CMK (cell line): ENCODE measurements at regions not wholly inside any gene's neighbourhood (a gene's known extent, or its start where the extent isn't known, plus 50 kb on each side); places are given as distances from the start of the nearest gene placed in this dataset.

Experiments used
- DNase-seq: peaks from one replicate; pipeline ENCODE4 v3.0.0-alpha.2; 2010; ENCODE audit warnings: low read depth

DNA sequence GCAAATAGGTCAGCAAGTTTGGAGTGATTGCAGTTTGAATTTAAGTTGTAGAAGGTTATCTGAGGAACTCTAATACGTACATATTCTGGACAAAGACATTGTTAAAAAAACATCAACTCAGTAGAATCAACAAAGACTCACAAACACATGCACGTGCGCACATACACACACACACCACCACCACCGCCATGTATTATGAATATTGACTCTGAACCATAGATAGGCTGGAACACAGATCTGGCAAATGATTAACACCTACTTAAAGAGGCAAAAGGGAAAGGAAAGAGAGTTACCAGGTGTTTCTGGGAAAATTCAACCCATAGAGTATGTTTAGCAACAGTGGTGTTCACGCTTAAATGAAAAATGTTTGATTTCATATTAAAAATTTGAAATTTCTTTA, 334.2 kb upstream of the ALCAM start:
- DNase-seq, result no peak

DNA sequence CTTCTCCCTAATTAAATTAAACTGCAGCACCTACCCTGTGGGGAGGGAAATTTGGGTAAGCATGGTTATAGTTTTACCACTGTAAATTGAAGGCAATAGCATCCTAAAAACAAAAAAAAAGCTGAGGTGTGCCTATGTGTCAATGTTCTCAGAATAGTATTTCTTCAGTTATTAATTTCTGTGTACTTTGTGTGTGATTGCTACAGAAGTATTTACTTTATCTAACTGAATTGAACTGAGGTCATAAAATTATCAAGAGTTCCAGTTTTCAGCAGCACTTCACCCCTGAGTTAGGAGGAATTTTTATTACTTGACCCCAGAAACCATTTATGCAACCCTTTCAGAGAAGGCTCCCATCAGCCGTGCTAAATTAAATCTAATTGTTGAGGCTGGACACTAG, 333.6 kb upstream of the ALCAM start:
- no peak for DNase-seq

DNA sequence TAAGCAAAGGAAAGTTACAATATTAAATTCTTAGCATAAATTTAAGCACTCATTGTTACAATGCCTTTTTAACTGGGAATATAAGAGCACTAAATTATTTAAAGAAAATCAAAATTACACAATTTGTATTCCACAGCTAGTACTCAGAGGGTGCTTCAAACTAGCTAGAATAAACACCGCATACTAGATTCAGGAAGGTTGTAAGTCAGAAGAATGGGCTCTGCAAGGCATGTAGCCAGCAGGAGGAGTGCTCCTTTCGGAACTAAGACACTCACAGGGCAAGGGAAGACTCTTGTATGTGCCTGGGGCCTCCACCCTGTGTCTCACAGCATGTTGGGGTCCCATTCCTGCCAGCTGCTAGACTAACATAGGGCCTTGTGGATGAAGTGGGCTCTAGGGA, 327.7 kb upstream of the ALCAM start:
- no peak for DNase-seq

DNA sequence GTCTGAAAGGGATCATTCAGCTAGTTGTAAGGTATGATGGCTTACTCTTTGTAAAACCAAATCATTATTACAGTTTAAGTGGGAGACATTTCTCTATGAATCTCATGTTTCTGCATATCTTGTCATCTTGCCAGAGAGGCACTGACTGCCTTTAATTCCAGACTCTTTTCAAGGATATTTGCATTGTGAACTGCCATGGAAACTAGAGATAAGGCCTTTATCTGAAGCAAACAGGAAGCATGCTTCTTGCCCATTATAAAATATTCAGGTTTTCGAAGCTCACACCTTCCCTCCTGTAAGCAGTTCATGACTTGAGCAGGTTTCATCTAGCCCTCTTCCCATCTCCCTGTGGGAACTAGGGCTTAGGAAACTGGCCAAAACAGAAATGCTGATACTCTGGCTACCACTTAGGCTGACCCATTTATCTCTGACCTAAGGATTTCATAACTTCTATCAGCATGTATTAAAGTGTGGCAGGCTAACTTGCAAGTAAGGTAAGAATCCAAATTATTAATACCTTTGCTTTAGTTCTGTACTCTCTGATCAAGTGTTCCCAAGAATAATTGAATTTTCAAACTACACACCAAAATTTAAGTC, 326.6 kb upstream of the ALCAM start:
- no peak for DNase-seq

DNA sequence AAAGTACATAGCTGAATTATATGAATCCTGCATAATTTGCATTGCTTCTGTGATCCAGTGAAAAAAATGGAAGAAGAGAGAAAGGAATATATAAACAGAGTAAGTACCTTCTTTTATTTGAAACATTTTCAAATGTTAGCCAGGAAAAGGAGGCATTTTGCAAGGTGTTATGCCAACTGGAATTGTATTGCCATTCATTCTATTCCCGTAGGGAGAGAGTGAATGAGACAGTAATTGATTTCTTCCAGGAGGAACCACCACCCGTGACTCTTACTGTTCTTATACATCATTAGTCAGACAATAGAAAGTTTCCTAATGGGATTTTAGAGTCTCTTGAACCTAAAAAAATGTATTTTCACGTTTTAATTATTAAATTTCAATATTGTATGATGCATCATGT, 324.1 kb upstream of the ALCAM start:
- DNase-seq, result no peak

DNA sequence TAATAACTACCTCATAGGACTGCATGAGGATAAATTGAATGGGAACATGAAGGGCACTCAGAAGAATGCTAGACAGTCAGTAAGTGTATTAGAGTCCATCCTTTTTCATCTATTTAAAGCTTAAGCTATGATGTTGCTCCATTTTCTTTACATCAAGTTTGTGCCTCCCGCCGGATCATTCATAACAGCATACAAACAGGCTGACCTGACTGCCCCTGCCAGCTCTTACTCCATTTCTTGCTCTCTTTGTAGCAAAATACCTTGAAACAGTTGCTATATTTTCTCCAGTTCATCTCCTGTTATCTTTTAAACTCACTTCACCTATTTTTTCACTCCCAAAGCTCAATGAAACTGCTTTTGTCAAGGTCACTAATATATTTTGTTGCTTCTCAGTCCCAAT, 315.6 kb upstream of the ALCAM start:
- DNase-seq, result no peak

DNA sequence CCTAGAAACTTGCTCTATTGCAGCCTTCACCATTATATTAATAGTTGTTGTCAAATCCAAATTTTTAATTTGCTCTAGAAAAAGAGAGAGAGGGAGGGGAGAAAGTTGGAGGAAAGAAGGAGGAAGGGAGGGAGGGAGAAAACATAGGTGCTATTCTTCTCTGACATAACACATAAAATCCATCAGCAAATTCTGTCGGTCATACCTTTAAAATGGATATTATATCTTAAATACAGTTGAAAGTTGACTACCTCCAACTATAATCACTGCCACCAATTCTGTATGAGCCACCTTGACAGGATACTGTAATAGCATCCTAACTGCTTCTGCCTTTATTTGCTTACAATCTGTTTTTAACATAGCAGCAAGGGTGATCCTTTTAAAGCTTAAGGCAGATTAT, 314.7 kb upstream of the ALCAM start:
- DNase-seq, result no peak

DNA sequence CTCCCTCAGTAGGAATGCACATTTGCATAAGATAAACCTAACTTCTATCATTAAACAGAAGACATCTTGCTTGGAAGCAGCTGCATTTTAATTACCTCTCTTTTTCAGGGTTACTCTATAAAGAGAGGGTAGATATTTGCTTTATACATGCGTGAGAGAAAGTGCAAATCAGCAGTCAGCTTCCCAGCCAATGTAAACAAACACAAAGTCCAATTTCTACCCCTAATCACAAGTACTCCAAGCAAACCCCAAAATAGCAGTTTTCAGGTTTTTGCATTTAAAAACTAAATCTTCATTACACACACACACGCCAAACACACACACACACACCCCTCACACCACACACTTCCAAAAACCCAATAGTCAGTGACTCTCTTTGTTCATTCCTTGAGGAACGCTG, 303.9 kb upstream of the ALCAM start:
- DNase-seq, result no peak

DNA sequence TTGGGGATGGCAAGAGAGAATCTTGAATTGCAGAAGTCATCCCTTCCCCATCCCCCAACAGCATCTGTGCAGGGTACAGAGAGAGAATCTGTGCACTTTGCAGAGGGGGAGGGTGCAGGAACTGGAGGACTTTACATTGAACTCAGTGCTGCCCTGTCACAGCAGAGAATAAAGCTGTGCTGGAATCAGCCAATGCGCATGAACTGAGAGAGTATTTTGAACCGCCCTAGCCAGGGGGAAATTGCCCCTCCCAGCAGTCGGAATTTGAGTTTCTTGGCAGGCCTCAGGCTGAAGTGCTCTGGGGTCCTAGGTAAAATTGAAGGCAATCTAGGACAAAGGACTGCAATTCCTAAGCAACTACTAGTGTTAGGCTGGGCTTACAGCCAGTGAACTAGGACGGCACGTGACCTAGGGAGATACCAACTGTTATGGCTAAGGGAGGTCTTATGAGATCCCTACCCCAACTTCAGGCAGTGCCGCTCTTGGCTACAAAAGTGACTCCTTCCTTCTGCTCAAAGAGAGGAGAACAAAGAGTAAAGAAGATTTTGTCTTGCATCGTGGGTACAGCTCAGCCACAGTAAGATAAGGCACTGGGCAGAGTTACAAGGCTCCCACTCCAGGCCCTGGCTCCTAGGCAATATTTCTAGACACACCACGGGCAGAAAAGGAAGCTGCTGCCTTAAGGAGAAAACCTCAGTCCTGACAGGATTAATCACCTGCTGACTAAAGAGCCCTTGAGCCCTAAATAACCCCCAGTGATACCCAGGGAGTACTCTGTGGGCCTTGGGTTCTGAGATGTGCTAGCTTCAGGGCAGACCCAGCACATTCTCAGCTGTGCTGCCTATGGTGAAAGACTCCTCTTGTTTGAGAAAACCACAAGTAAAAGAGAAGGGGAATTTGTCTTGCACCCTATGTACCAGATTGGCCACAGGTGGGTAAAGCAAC, 300.5 kb upstream of the ALCAM start:
- DNase-seq, result no peak

DNA sequence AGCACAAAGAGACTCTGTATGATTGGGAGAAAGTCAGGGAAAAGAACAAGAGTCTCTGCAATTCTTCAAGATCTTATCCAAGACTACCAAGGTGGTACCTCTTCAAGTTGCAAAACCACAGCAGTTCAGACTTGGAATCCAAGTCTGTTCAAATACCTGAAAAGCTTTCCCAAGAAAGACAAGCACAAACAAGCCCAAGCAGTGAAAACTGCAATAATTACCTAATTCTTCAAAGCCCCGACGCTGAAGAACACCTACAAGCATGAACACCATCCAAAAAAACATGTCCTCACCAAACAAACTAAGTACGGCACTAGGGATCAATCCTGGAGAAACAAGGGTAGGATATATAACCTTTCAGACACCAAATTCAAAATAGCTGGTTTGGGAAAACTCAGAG, 299.3 kb upstream of the ALCAM start:
- no peak for DNase-seq

DNA sequence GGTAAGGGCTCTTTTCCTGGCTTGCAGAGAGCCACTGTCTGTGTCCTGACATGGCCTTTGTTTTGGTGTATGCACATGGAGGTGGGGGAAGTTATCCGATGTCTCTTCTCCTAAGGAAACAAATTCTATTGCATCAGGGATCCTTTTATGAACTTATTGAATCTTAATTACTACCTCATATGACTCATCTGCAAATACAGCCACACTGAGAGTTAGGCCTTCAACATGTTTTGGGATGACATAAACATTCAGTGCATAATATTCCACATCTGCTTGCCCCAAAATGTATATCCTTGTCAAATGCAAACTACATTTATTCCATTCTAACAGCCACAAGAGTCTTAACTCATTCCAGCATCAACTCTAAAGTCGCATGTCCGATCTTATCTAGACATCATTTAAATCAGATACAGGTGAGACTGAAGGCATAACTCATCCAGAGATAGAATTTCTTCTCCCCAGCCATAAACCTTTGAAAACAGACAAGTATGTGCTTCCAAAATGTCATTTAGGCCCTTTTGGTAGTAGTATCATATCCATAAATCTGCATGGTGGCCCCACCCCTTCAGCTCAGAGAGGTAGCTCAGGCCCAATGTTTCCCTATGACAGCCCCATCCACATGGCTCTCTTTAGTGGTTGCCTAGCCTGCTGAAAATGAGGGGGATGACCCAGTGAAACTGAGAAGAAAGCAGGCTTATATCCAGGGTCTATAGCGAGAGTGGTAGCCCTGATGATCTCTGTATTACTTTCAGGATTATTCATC, 289.5 kb upstream of the ALCAM start:
- no peak for DNase-seq

DNA sequence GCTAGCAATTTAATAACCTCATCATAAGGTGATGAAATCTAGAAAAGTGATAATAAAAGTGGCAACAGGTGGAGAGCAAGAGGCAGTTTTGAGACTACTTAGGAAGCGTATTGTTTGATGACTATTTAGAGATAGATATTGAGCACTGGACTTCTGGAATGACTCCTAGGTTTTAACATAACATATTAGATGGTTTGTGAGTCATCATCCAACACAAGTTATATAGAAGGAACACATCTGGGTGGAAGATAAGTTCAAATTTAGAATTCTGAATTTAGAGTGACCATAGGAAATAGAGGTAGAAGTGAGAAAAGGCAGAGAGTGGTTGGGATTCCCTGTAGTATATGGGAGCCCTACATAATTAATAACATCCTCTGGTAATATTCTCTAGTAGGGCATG, 282.8 kb upstream of the ALCAM start:
- no peak for DNase-seq

DNA sequence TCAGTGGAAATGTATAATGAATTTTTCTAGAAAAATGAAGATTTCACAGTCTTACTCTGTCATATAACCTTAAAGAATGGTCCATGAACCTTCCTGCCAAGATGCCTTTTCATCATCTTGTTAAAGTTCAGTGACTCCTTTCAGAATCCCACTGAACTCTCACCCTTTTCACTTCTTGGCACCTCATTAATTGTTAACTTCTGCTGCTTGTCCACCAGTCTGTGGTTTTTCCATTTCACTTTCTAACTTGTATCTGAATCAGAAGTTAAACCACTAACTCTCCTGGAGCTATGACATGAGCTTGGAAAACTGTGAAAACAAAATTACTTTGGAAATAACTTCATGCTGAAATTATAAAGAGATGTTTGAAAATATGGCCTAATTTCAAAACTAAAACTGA, 281.2 kb upstream of the ALCAM start:
- no peak for DNase-seq

DNA sequence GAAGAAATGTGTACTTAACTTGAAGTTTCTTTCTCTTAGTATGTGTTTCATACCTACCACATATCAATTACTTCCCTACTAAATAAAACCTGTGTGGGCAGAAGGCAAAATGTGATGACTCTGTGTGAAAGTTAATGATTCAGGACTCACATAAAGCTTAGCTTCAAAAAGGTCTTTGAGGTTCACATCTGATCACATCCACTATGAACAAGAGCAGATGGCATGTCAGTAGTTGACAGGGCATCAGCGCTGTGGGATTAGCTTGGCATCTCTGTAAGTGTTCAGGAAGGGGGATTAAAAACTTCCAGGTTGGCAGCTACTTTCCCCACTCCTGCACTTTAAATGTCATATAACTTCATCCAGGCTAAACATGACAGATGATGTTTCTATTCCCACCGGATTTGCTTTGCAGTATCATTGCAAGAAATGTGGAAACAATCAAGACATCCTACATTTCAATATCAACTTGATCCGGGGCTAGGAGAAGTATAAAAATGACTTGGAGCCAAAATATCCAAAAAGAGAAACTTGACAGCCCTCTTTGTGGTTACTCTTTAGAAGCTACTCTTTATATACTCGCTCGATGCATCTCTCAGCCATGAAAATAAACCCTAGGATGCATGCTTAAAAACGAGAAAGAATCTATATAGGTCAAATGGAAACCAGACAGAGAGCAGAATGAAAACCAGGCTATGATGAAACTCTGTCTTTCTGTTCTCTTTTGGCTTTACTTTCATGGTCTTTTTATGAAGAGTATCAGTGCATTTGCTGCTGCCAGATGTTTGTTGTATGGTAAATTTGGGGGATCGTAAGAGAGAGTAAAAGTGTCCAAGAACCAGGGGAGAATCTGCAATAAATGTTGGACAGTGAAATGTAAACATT, 273.1 kb upstream of the ALCAM start:
- no peak for DNase-seq

DNA sequence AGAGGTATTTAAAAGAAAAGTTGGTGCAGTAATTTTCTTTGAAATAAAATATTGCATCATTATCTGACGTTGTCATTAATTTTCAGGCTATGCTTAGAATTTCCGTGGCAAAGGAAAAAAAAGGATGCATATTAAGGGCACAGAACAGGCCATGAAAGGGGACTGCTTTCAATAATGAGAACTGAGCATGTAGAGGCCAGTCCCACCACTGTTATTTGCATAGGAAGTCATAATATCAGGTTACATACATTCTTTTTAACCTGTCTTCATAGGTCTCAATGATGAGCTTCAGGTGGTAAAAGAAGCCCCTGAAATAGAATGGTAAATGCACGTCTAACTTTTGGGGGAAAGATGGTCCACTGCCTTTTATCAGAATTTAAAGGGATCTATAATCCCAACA, 272.1 kb upstream of the ALCAM start:
- DNase-seq, result no peak

DNA sequence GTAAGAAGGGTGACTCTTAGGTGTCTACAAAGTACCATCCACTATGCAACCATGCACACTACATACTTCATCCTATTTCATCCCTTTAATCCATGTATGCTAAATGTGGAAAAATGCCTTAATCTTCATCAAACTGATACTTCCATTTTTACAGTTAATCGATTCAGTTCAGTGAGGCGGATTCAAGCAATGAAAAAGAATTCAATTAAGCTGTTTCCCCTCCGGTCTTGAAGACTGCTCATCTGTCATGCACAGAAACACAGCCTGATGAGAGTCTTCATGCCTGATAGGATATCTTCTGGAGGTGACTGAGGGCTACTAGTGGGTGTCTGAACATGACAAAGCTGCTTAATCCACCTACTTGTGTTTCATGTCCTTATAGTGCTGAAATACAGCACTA, 270.6 kb upstream of the ALCAM start:
- no peak for DNase-seq

DNA sequence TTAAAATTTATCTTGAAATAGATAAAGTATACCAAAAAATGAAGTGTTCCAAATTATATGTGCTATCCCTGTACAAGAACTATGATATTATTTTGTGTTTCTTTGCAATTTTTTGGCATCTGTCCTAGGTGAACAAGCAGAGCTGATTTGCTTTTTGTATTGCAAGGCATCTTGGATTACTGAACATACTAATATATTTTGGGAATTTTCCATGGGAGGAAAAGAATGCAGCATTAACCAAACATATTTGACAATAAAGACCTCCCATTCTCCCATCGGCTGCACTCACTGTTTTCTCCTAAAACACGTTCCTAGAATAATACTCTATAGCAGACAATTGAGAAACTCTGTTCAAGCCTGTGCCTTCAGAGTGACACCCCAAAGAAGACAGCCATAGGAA, 265.1 kb upstream of the ALCAM start:
- no peak for DNase-seq

DNA sequence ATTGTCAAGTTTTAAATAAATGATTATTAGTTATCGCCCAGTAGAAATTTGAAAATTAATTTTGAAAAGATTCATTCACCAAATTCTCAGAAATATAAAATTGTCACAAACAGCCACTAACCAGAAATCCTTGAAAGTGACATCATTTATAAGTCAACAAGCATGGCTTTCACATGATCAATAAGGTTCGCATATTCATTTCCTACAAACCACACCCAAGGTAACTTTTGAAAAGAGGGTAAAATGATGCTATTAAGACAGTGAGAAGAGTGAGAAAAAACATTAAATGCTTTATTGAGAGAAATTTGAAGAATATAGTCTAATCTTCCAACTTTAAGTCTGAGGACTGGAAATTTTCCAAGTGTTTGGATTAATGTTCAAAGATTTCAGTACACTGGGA, 263.6 kb upstream of the ALCAM start:
- no peak for DNase-seq

DNA sequence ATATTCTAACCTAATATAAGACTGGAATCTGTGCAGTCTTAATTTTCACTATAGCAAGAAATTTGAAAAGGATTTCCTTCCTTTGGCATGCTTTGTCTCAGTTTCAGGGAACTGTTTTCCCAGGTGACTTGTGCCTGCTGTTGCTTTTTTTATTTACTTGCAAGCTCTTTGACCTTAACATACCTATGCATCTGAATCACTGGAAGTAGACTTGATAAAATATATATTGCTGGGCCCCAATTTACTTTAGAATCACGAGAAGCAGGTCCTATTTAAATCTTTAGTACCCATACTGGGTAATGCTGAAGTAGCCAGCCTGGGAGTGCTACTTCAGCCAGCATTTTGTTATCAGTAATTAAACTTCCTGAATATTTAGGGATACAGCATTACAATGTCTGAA, 257.9 kb upstream of the ALCAM start:
- no peak for DNase-seq

DNA sequence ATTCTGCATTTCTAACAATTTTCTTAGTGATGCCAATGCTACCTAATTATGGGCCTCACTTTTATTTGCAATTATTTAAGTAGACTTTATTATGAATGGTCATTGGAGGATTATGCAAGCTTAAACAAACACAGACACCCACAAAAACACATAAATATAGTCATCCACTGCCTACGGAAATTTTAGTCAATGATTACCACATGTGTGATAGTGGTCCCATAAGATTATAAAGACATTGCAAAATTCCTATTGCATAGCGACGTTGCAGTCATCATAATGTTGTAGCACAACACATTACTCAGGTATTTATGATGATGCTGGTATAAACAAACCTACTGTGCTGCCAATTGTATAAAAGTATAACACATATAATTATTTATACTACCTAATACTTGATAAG, 247.8 kb upstream of the ALCAM start:
- DNase-seq, result no peak

DNA sequence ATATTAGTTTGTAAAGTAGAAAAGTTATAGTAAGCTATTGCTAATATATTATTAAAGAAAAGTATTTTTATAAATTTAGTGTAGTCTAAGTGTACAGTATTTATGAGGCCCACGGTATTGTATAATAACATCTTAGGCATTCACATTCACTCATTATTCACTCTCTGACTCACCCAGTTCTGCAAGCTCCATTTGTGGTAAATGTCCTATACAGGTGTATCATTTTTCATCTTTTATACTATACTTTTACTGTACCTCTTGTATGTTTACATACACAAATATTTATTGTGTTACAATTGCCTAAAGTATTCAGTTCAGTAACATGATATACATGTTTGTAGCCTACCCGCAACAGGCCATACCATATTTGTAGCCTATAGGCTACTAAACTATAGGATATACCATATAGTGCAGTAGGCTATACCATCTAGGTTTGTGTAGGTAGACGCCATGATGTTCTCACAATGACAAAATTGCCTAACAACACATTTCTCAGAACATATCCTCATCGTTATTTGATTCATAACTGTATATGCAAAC, 246.8 kb upstream of the ALCAM start:
- no peak for DNase-seq

DNA sequence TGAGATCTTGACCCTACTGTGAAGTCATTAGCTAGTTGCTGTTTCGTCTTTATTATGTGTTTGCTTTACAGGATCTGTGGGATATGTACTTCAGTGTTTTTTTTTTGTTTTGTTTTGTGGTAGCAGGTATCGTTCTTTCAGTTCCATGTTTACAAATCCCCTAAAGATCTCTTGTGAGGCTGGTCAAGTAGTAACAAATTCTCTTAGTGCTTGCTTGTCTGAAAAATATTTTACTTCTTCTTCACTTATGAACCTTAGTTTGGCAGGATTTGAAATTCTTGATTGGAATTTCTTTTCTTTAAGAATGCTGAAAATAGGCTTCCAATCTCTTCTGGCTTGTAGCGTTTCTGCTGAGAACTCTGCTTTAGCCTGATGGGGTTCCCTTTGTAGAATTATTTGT, 235.8 kb upstream of the ALCAM start:
- DNase-seq, result no peak
